Vagina (tissue), 2 donors: ENCODE measurements at regions not wholly inside any gene's neighbourhood (a gene's known extent, or its start where the extent isn't known, plus 50 kb on each side); places are given as distances from the start of the nearest gene placed in this dataset.

ENCODE experiments used
- POLR2A ChIP-seq, 2 donors: fragments of 450-650 bp; IDR thresholded peaks; one replicate each; pipeline ENCODE4 v1.6.1; 2017; ENCODE audit warnings: antibody characterized with exemption in 2 of 2, mild to moderate bottlenecking in 2 of 2, moderate library complexity in 2 of 2
- POLR2AphosphoS5 ChIP-seq, 2 donors: sonication (generic); formaldehyde crosslinking; IDR thresholded peaks; one replicate each; pipeline ENCODE4 v1.9.0; 2017; ENCODE audit warnings: antibody characterized with exemption in 2 of 2, mild to moderate bottlenecking in 2 of 2, low read depth in 1 of 2; ENCODE audit not compliant: insufficient read depth in 1 of 2
- TF ChIP-seq, protein P1 (sequence below), 3 experiments: fragments of 450-650 bp in 2 of 3; fragments of 200-600 bp in 1 of 3; sonication (generic) in 1 of 3; IDR thresholded peaks; one replicate each; pipeline ENCODE4 v1.5.1; 2017 to 2019; ENCODE audit warnings: antibody characterized with exemption in 3 of 3, mild to moderate bottlenecking in 2 of 3, moderate library complexity in 2 of 3

DNA sequence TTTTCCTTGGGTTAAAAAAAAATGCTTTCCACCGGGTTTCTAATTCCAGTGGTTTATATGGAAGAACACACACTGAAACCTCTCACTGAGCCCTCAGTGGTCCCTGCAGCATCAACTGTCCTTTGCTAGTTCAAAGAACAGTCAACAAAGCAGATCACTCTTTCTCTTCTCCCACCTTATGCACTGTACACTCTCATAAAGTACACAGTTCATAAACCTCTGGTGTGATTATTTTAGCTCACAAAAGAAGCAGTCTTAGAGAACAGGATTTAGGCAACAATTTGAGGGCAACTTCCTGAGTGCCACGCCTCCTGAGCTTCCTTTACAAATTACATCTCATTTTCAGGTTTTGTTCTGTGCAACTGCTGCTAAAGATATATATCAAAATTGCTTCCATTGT is 728.4 kb upstream of the GOLIM4 start:
- TF ChIP-seq, protein P1, sequence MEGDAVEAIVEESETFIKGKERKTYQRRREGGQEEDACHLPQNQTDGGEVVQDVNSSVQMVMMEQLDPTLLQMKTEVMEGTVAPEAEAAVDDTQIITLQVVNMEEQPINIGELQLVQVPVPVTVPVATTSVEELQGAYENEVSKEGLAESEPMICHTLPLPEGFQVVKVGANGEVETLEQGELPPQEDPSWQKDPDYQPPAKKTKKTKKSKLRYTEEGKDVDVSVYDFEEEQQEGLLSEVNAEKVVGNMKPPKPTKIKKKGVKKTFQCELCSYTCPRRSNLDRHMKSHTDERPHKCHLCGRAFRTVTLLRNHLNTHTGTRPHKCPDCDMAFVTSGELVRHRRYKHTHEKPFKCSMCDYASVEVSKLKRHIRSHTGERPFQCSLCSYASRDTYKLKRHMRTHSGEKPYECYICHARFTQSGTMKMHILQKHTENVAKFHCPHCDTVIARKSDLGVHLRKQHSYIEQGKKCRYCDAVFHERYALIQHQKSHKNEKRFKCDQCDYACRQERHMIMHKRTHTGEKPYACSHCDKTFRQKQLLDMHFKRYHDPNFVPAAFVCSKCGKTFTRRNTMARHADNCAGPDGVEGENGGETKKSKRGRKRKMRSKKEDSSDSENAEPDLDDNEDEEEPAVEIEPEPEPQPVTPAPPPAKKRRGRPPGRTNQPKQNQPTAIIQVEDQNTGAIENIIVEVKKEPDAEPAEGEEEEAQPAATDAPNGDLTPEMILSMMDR (IDR thresholded peaks at IDR 0.05): no peak
- TF ChIP-seq POLR2A (IDR thresholded peaks at IDR 0.05) (no peak), POLR2AphosphoS5 (IDR thresholded peaks at IDR 0.05; ENCODE audit: insufficient read depth in 1 of 2, low read depth in 1 of 2) (no peak)
